ENCODE measurements at regions not wholly inside any gene's neighbourhood (a gene's known extent, or its start where the extent isn't known, plus 50 kb on each side); places are given as distances from the start of the nearest gene placed in this dataset.

GRCh38 chr5:116856271-116856670 lies 281.6 kb upstream of the SEMA6A start:
- no peak for TF ChIP-seq CTCF (IDR thresholded peaks at IDR 0.05)
- TF ChIP-seq REST (IDR thresholded peaks at IDR 0.05), result no peak
- no peak for TF ChIP-seq POLR2A (IDR thresholded peaks at IDR 0.05; ENCODE audit: low read length)
- TF ChIP-seq EP300 (IDR thresholded peaks at IDR 0.05), result no peak
- no peak for TF ChIP-seq ELK1 (IDR thresholded peaks at IDR 0.05; ENCODE audit: low read depth, low read length)
- TF ChIP-seq MYC (IDR thresholded peaks at IDR 0.05; ENCODE audit: borderline replicate concordance, low read length), result no peak
- no peak for TF ChIP-seq HMGXB4 (CRISPR knock-in tag; IDR thresholded peaks at IDR 0.05; ENCODE audit: borderline replicate concordance)
- no peak for TF ChIP-seq HOXB13 (CRISPR knock-in tag; IDR thresholded peaks at IDR 0.05; ENCODE audit: low read depth)
- TF ChIP-seq NR3C1 (IDR thresholded peaks at IDR 0.05), result no peak
- TF ChIP-seq MAX (IDR thresholded peaks at IDR 0.05), result no peak
- TF ChIP-seq CEBPB (IDR thresholded peaks at IDR 0.05), result no peak
